Gastrocnemius medialis (tissue), 4 donors: ENCODE measurements at regions not wholly inside any gene's neighbourhood (a gene's known extent, or its start where the extent isn't known, plus 50 kb on each side); places are given as distances from the start of the nearest gene placed in this dataset.

ENCODE experiments used
- ATAC-seq, 2 donors: fragments of 150-250 bp; one replicate each; pipeline ENCODE4 v1.9.1; 2016
- DNase-seq, 2 donors: peaks; one replicate each; pipeline ENCODE4 v3.0.0-alpha.2; 2019
- H3K27ac ChIP-seq, 4 donors: fragments of 200-600 bp; sonication (generic); 1 replicate in 1 of 4; 2 replicates in 3 of 4; pipeline ENCODE4 v1.5.1; 2016 to 2018; ENCODE audit warnings: mild to moderate bottlenecking in 2 of 4, moderate library complexity in 1 of 4
- H3K27me3 ChIP-seq, 3 donors: fragments of 200-600 bp; sonication (generic) in 2 of 3; 1 replicate in 1 of 3; 2 replicates in 2 of 3; pipeline versions ENCODE4 v1.5.1 to v1.6.0; 2016 to 2019; ENCODE audit warnings: mild to moderate bottlenecking in 1 of 3, moderate library complexity in 1 of 3
- H3K36me3 ChIP-seq, 2 donors: fragments of 200-600 bp; sonication (generic) in 1 of 2; one replicate each; pipeline ENCODE4 v1.5.1; 2017 to 2018
- H3K4me1 ChIP-seq, 2 donors: fragments of 200-600 bp; sonication (generic) in 1 of 2; one replicate each; pipeline ENCODE4 v1.5.1; 2016 to 2017; ENCODE audit warnings: mild to moderate bottlenecking in 2 of 2
- H3K4me3 ChIP-seq, 4 donors: fragments of 200-600 bp; sonication (generic) in 3 of 4; 1 replicate in 1 of 4; 2 replicates in 3 of 4; pipeline ENCODE4 v1.5.1; 2016 to 2019; ENCODE audit warnings: mild to moderate bottlenecking in 2 of 4
- H3K9me3 ChIP-seq, 3 donors: fragments of 200-600 bp; sonication (generic) in 2 of 3; 1 replicate in 1 of 3; 2 replicates in 2 of 3; pipeline ENCODE4 v1.5.1; 2016 to 2019
- POLR2A ChIP-seq, 2 donors: fragments of 450-650 bp; IDR thresholded peaks; one replicate each; pipeline ENCODE4 v1.6.1; 2017; ENCODE audit warnings: antibody characterized with exemption in 2 of 2, mild to moderate bottlenecking in 2 of 2, moderate library complexity in 2 of 2
- in situ Hi-C, 4 donors: fragments of 200-750 bp; cut with MboI; loops; one replicate each; pipeline versions ENCODE4 v1.15.0 to v1.8.0; 2017; ENCODE audit warnings: low sequenced_read_pairs in 4 of 4
- intact Hi-C: fragments of 100-400 bp; cut with DNase I; formaldehyde crosslinking; loops from one replicate; pipeline ENCODE4 v1.15.1; 2023; ENCODE audit warnings: low total_unique reads
- TF ChIP-seq, protein P1 (sequence below), 5 experiments: fragments of 450-650 bp in 3 of 5; fragments of 200-600 bp in 2 of 5; sonication (generic) in 2 of 5; IDR thresholded peaks in 4 of 5; conservative IDR thresholded peaks in 1 of 5; 1 replicate in 4 of 5; 2 replicates in 1 of 5; pipeline ENCODE4 v1.5.1; 2016 to 2019; ENCODE audit warnings: antibody characterized with exemption in 5 of 5, mild to moderate bottlenecking in 3 of 5, moderate library complexity in 3 of 5

DNA sequence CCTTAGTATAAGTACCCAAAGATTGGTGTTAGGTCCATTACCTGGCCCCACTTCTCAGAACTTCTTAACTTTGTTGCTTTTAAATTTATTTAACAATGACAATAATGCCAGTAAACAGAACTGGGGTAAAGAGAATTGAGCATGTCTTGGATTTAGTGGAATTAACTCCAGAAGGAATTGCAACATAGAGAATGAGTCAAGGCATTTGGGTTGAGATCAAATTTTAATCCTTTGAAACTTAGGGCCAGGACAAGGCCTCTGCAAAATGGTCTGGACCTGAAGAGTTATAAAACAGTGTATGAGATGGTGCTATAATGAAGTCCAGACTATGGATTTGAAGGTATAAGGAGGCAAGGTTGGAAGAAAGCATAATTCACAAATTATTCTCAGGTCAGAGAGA is 1030.4 kb downstream of the SLITRK5 start:
- intact Hi-C loops (no loop called here), in situ Hi-C loops (no loop called here)
- Histone ChIP-seq H3K4me1 (no peaks in the 10 kb centered on the region), H3K27ac (no peak overlapping the region), H3K27me3 (no peaks in the 10 kb centered on the region), H3K9me3 (no peaks in the 10 kb centered on the region), H3K4me3 (no peak overlapping the region), H3K36me3 (no peaks in the 10 kb centered on the region)
- ATAC-seq, result no peak
- DNase-seq, result no peak
- no peak for TF ChIP-seq POLR2A (IDR thresholded peaks at IDR 0.05)
- TF ChIP-seq, protein P1, sequence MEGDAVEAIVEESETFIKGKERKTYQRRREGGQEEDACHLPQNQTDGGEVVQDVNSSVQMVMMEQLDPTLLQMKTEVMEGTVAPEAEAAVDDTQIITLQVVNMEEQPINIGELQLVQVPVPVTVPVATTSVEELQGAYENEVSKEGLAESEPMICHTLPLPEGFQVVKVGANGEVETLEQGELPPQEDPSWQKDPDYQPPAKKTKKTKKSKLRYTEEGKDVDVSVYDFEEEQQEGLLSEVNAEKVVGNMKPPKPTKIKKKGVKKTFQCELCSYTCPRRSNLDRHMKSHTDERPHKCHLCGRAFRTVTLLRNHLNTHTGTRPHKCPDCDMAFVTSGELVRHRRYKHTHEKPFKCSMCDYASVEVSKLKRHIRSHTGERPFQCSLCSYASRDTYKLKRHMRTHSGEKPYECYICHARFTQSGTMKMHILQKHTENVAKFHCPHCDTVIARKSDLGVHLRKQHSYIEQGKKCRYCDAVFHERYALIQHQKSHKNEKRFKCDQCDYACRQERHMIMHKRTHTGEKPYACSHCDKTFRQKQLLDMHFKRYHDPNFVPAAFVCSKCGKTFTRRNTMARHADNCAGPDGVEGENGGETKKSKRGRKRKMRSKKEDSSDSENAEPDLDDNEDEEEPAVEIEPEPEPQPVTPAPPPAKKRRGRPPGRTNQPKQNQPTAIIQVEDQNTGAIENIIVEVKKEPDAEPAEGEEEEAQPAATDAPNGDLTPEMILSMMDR (IDR thresholded peaks at IDR 0.05 in 4 of 5, conservative IDR thresholded peaks at IDR 0.05 in 1 of 5), result no peak

DNA sequence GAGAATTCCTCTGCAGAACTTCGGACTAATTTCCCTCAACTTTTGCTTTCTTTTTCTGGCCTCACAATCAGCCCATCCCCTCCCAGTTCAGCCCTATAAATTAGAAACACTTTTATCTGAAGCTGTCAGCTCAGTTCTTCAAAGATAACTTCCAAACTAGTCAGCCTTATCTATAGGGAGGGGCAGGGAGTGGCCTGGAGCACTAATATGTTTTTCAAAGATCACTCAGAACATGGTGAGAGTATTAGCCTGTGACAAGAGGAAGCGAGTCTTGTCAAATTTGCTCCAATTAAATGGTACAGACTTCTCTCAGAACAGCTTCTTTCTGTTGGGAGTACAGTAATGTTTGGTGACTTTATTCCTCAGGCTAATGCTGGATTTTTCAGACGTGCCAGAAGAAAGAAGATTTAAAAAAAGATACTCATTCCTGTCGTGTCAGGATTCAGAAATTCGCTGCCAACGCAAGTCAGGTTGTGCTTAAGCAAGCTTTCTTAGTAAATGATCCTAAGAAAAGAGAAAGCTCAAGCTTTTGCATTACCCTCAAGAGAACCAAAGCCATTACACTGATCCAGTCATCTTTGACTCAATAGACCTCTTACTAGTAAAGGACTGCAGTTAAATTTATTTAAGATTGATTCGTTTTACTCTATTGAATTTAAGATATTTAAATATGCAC is 1033.6 kb downstream of the SLITRK5 start:
- in situ Hi-C loops, result no loop called here
- Histone ChIP-seq H3K27me3 (no peaks in the 10 kb centered on the region), H3K4me3 (no peak overlapping the region), H3K9me3 (no peaks in the 10 kb centered on the region), H3K4me1 (no peaks in the 10 kb centered on the region), H3K27ac (no peak overlapping the region), H3K36me3 (no peaks in the 10 kb centered on the region)
- DNase-seq (no peak), ATAC-seq (no peak)
- intact Hi-C loops, result no loop called here
- no peak for TF ChIP-seq POLR2A (IDR thresholded peaks at IDR 0.05)
- TF ChIP-seq, protein P1 (IDR thresholded peaks at IDR 0.05 in 4 of 5, conservative IDR thresholded peaks at IDR 0.05 in 1 of 5), result no peak

DNA sequence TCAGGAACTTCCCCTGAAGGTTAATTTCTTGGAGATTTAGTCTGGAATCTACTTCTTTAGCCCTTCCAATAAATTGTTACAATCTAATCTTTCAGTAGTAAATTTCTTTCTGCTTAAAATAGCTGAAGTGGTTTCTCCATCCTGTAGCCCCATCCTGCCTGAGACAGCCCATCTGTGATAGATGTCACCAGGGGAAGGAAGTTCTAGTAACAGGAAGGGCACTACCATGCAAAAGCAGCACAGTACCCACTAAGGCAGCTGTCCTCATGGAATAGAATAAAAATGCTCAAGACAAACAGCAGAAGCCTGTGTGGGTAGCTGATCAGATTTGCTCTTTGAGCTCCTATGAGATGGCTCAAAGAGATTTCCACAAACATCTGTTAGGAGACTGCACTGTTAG is 1036.5 kb downstream of the SLITRK5 start:
- TF ChIP-seq, protein P1 (IDR thresholded peaks at IDR 0.05 in 4 of 5, conservative IDR thresholded peaks at IDR 0.05 in 1 of 5), result no peak
- no peak for TF ChIP-seq POLR2A (IDR thresholded peaks at IDR 0.05)
- intact Hi-C loops (no loop called here), in situ Hi-C loops (no loop called here)

DNA sequence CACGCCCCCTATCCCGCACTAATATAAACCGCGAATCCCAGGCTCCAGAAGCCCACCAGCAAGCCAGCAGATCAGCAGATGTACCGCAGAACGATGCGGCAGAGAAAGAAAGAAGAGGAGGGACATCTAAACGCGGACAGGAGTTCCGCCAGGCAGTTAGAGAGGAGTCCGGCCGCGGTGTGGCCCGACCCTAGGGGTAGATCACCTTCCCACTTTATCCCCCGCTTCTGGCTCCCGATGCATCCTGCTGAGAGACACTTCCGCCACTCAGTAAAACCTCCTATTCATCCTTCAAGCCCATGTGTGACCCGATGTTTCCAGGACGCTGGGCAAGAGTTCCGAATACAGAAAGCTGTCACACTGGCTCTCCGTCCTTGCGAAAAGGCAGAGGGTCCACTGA is 1046.8 kb downstream of the SLITRK5 start:
- in situ Hi-C loops, result no loop called here

More for the DNA sequence above, 1036.5 kb downstream of the SLITRK5 start:
- no peaks in the 10 kb centered on the region for H3K9me3 ChIP-seq
- DNase-seq (no peak), ATAC-seq (no peak)
- H3K36me3 ChIP-seq, result no peaks in the 10 kb centered on the region
- H3K4me3 ChIP-seq, result no peak overlapping the region
- H3K27me3 ChIP-seq, result no peaks in the 10 kb centered on the region
- no peak overlapping the region for H3K27ac ChIP-seq
- no peaks in the 10 kb centered on the region for H3K4me1 ChIP-seq

More for the DNA sequence above, 1046.8 kb downstream of the SLITRK5 start:
- Histone ChIP-seq H3K27ac (no peak overlapping the region), H3K4me3 (no peak overlapping the region), H3K27me3 (no peaks in the 10 kb centered on the region), H3K4me1 (no peaks in the 10 kb centered on the region), H3K9me3 (no peaks in the 10 kb centered on the region), H3K36me3 (no peaks in the 10 kb centered on the region)
- TF ChIP-seq POLR2A (IDR thresholded peaks at IDR 0.05), result no peak
- TF ChIP-seq, protein P1 (IDR thresholded peaks at IDR 0.05 in 4 of 5, conservative IDR thresholded peaks at IDR 0.05 in 1 of 5), result no peak
- intact Hi-C loops, result no loop called here
- ATAC-seq (no peak), DNase-seq (no peak)
